HG02938 (cell line): ENCODE measurements at regions not wholly inside any gene's neighbourhood (a gene's known extent, or its start where the extent isn't known, plus 50 kb on each side); places are given as distances from the start of the nearest gene placed in this dataset.
"Not testable (repeated sequence)": the region's sequence is repeated elsewhere in the genome, so short reads cannot be mapped to it uniquely, and the experiment has no call there.

Source experiments
- ATAC-seq: cut with Tn5 transposase; IDR thresholded peaks from one replicate; pipeline ENCODE4 v1.9.1; 2021; ENCODE audit warnings: mild to moderate bottlenecking, moderate library complexity; ENCODE audit not compliant: unreplicated experiment

DNA sequence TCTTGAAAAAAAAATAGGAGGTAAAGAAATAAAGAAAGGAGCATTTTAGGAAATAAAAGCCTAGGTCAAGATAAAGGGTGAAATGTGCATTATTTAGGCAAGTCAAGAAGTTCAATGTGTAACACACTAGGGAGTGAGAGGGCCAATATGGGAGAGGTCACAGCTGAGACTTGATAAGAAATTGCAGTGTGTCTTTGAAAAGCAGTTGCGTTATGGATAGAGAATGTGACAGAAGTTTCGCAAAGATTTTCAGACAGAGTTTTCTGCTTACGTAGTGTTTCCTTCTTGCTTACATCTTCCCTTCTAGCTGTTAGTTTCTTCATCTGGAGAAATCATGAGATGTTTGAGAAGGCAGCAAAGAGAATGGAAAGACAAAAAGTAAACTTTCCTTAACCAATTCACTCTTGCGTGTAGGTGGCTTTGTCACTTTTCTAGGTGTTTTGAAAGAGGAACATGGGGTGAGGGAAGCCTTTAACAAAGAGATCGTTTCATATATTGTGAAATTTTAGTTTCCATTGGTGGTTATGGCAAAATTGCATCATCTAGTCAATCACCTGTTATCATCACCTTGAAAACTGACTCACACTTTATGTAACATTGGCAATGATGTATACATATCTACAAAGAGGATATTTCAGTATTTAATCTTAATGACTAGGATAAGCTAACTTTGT lies 975.5 kb downstream of the OLFM4 start:
- ATAC-seq: no peak

- no peak for ATAC-seq
These were observed 987.9 kb downstream of the OLFM4 start for GRCh38 chr13:54016542-54016941.

- ATAC-seq: no peak
These were observed 989.9 kb downstream of the OLFM4 start for GRCh38 chr13:54018485-54018884.

- peak; percentile 62 for ATAC-seq
These were observed 1000.6 kb downstream of the OLFM4 start for GRCh38 chr13:54029226-54029625.

GRCh38 chr13:54029720-54030119 lies 1001.1 kb downstream of the OLFM4 start:
- ATAC-seq: no peak

GRCh38 chr13:54033323-54033861 lies 1004.8 kb downstream of the OLFM4 start:
- no peak for ATAC-seq

- ATAC-seq: no peak
These were observed 1005.4 kb downstream of the OLFM4 start for GRCh38 chr13:54034047-54034446.

DNA sequence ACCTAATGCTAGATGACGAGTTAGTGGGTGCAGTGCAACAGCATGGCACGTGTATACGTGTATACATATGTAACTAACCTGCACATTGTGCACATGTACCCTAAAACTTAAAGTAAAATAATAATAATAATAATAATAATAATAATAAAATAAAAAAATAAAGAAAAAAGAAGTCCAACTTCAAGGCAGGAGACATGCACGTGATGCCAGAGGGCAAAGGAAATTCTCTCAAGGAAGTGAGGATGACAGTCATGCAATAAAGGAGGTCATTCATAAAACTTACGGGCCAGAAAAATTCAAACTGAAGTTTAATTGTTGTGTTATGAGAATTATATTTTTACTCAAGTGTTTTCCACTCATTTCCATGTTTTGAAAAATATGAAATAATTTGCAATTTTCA lies 1028.8 kb downstream of the OLFM4 start:
- ATAC-seq: not testable (repeated sequence)

- not testable (repeated sequence) for ATAC-seq
These were observed 1041.3 kb downstream of the OLFM4 start for GRCh38 chr13:54069958-54070357.

DNA sequence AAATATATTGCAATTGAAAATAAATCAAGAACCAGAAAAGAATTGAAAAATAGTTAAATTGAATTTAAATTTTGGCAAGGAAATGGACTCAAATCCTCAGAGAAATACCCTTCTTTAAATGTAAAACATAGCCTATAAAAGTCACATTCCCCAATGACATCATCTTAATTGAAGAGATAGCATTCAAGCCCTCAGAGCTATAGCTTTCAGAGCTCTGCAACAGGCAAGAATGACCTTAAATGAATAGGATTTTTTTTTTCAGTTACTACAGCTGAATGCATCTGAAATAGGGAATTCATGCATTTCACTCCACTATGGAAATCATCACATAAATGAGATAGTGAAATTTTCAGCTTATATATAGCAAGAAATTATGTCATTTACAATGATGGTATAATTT lies 1049.0 kb downstream of the OLFM4 start:
- ATAC-seq: no peak

DNA sequence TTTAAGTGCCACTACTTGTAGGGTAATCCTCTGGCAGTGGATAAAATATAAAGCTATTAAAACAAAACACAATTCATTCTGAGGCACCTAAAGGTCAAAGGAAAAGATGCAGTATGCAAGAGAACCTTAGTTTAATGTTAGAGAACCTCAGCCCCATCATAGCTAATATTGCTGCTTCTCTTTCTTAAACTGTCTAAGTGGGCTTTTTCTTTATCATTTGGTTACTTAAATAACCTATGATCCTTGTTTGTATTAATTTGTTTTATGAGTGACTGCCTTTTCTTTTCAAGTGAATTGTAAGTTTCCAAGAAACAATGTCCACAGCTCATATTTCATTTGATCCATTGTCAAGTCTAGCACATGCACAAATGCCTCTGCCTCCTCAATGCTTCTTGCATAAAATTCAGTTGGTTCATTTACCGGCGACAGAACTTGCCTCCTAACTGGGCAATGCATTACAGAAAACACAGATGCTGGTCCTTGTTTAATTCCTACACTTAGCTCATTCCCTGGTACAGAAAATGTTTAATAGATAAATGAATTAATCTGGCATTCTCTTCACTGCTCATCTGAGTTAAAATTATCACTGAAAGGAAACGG lies 1049.8 kb downstream of the OLFM4 start:
- ATAC-seq: no peak

- not testable (repeated sequence) for ATAC-seq
These were observed 1053.7 kb downstream of the OLFM4 start for GRCh38 chr13:54082309-54082708.

DNA sequence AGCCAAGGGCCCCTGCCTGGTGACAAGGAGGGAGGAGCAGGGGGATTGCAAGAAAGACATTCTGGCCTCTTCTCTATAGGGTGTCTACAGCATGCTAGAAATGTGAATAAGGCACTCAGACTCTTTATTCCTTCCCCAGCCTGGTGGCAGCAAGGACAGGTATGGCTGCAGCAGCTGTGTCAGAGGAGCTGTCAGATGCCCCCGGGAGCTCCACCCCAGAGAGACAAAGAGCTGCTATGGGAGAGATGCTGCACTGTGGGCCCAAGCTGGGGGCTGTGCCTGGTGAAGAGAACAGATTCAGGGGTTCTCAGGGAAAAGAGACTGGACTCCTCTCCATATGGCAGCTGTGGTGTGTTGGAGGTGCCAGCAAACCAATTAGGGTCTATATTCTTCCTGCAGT lies 1063.3 kb downstream of the OLFM4 start:
- ATAC-seq: no peak

DNA sequence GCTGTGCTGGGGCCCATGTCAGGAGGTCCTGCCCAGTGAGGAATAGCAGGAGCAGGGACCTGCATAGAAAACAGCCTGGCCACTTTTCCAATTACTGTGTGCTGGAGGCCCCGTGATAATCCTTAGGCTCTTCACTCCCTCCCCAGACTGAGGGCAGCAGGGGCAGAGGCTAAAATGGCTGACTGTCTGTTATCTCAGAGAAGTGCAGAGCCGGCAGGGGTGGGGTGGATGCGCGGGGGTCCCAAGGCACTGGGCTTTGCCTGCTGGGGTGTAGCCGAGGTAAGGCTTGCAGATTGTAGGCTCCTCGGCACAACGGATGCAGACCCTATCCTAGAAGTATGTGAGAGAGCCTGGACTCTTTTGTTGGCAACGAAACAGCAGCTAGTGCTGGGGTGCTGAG lies 1064.1 kb downstream of the OLFM4 start:
- ATAC-seq: no peak

DNA sequence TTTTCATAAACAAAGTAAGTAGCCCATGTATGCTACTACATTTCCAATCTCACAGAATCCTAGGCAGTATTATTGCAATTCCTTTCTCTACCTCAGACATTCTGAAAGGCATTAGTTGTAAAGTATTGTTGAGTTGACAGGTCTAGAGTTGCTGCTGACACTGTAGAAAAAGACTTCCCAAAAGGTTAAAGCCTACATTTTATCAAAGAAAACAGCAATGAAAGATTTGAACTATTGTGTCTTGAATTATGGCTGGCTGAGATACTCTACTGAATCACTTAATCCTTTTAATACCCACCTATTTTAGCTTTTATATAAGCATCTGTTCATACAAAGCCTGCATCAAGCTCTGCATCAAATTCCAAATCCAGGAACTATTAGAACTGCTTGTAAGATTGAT lies 1082.0 kb downstream of the OLFM4 start:
- ATAC-seq: no peak

GRCh38 chr13:54124700-54125099 lies 1096.1 kb downstream of the OLFM4 start:
- ATAC-seq: no peak

GRCh38 chr13:54130931-54131330 lies 1102.3 kb downstream of the OLFM4 start:
- ATAC-seq: not testable (repeated sequence)

GRCh38 chr13:54131433-54131832 lies 1102.8 kb downstream of the OLFM4 start:
- ATAC-seq: not testable (repeated sequence)

- ATAC-seq: not testable (repeated sequence)
These were observed 1103.5 kb downstream of the OLFM4 start for GRCh38 chr13:54132127-54132526.

DNA sequence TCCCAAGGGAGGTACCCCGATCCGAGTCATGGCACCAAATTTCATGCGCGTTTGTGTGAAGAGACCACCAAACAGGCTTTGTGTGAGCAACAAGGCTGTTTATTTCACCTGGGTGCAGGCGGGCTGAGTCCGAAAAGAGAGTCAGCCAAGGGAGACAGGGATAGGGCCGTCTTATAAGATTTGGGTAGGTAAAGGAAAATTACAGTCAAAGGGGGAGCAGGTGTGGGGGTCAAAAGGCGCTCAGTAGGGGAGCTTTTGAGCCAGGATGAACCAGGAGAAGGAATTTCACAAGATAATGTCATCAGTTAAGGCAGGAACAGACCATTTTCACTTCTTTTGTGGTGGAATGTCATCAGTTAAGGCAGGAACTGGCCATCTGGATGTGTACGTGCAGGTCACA lies 1104.1 kb downstream of the OLFM4 start:
- not testable (repeated sequence) for ATAC-seq

- no peak for ATAC-seq
These were observed 1105.1 kb downstream of the OLFM4 start for GRCh38 chr13:54133746-54134145.

GRCh38 chr13:54144828-54145227 lies 1116.2 kb downstream of the OLFM4 start:
- ATAC-seq: no peak
